NCI-H2081 treated with DMSO at 0.1 percent for 48 hours (cell line): ENCODE measurements at regions not wholly inside any gene's neighbourhood (a gene's known extent, or its start where the extent isn't known, plus 50 kb on each side); places are given as distances from the start of the nearest gene placed in this dataset.
"Not testable (repeated sequence)": the region's sequence is repeated elsewhere in the genome, so short reads cannot be mapped to it uniquely, and the experiment has no call there.

Experiments
- DNase-seq: peaks from one replicate; lab custom pipeline; 2025; lab: John Stamatoyannopoulos, UW

DNA sequence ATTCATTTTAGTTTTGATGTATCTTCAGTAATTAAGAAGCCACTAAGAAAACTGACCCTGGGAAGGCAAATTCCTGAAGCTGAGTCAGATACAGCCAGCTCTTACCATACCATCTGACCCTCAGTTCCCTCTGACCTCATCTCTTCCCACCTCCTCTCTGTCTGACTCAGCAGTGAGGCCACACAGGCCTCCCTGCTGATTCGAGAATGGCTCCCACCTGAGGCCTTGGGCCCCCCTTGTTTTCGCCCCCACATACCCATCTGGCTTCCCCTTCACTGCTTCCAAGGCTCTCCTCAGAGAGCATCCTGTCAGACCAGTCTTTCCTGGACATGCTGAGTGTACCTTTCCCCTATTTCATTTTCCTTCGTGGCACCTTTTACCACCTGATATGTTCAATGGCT is 71.0 kb upstream of the CYP1B1 start:
- no peak for DNase-seq

DNA sequence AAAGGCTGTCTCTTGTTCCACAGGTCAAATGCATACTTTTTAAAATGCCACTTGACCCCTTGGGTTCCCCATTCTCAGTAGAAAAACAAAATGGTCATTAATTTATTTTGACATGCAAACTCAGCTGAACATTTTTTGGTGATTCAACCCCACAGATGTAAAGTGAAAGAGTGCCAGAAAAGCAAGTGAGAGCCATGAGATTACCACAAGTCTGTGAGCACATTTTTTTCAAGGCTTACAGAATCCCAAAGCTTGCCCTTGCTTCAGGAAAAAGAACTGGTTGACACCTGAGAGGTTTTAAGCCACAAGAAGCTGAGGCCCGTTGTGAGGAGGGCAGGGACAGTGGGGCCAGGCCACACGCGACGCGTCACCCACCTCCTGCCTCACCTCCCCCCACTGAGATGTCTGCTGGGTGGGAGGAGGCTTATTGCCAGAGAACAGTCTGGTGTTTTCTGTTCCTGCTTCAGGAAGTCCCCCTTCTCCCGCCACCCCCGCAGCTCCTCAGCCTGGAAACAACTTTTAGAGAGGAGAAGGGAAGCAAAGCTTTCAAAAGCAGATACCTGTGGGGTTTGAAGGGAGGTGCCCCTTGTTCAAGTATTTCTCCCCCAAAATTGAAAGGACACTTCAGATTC is 70.4 kb upstream of the CYP1B1 start:
- no peak for DNase-seq

DNA sequence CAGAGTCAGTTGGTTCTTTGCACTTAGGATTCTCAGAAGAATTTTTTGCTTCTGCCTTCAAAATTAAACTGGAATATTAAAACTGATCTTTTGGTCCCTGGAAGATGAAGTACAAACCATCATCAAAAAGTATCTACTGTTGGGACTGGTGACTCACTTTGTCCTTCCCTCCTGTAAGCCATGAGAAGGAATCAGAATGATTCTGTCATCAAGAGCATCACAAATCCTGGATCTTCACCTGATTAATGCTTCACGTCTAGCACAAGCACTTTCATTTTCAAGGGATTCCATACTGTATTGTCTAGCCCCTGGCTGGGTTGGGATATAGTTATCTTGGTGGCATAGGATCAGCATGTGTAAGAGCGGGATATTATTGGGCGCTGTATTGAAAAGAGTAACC is 69.3 kb upstream of the CYP1B1 start:
- DNase-seq = no peak

DNA sequence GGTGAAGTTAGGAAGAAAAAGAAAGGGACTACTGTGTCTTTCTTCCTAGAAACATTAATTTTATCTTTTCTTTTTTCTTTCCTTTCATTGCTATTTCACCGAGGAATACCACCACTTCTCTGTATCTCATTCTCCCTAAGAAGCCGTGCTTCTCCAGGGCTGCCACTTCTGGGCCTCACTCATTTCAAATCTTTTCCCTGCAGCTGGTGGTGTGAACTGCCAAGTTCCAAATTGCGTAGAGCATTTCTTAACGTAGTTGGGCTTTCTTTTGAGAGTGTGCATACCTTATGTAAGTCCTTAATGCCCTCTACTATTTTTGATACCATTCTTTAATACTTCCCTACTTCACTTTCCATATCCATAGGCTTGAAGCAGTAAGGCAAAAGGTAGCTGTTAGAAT is 66.7 kb upstream of the CYP1B1 start:
- DNase-seq = no peak

DNA sequence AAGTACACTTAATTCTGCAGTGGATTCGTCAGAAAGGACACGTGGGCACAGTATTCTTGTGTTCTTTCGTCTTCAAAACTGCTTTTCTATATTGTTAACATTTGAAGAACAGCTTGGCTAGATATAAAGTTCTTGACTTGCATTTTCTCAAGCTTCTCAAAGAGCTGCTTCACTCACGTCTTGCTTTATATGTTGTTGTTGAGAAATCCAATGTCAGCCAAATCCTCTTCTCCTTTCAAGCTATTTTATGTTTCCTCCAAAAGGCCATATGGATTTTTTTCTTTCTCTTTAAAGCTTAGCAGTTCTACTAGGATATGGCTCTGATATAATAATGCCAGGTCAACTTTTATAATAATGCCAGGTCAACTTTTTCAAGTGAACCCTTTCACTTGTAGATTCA is 65.5 kb upstream of the CYP1B1 start:
- DNase-seq = no peak

DNA sequence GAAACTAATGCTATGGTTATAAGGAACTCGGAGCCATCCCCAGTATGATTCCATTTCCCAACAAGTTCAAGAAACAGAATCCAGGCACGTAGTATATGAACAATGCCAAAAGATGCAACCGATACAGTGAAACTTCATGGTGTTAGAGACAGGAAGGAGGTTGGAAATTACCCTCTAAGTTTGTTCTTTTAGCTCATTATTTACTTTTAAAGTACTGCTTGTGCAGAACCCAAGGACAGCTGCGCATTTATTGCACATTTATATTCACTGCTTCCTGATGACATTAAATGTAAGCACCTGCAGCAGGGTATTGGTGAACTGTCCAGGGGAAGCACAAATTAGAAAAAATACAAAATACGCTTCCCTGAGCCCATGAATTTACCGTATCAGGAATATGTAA is 63.0 kb upstream of the CYP1B1 start:
- DNase-seq = no peak

DNA sequence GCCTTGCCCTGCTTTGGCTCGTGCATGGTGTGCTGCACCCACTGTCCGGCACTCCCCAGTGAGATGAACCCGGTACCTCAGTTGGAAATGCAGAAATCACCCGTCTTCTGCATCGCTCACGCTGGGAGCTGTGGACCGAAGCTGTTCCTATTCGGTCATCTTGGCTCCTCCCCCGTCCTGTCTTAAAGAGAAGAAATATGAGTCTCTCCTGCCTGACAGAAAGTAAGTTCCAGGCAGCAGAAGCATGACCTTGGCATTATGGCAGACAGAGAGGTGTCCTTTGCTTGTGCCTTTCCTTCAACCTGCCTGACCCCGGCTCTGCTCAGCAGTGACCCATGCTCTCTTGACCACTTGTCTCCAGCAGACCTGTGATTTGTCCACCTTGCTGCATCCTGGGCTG is 62.5 kb upstream of the CYP1B1 start:
- DNase-seq = no peak

DNA sequence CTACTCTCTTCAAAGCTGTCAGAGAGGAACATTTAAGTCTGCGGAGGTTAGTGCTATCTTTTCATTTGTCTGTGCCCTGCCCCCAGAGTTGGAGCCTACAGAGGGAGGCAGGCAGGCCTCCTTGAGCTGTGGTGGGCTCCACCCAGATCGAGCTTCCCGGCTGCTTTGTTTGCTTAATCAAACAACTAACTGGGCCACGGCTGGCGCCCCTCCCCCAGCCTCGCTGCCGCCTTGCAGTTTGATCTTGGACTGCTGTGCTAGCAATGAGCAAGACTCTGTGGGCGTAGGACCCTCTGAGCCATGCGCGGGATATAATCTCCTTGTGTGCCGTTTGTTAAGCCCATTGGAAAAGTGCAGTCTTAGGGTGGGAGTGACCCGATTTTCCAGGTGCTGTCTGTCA is 62.0 kb upstream of the CYP1B1 start:
- not testable (repeated sequence) for DNase-seq

DNA sequence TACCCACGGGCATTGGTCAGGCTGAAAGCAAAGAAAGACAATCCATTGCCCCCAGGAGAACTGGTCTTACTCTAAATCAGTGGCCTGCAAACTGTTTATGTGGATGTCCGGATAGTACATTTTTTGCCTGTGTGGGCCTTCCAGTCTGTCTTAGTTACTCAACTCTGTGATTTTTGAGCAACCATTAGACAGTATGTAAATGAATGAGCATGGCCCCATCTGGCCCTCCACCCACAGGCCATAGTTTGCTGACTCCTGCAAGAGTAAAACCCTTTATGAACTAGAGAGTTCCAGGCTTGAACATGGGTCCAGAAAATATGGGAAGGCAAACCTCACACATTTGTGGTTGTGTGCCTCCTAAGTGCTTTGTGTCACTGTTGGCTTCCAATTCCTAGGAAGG is 55.7 kb upstream of the CYP1B1 start:
- DNase-seq = no peak

DNA sequence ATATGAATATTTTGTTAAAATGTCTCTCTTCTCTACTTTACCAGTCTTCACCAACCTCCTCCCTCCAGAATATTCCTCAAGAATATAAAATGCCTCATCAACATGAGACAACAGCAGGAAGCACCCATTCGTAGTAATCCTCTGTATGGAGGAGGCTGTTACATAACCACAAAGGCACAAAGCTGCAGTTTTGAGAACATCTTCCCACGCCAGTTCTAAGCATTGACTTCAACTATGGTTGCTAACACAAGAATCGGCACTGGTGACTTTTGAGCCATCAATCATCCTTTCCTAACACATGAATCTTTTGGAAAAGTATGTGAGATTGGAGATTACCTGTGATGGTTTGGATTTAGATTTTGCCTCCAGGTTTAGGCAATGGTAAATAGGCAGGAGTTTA is 54.9 kb upstream of the CYP1B1 start:
- DNase-seq = no peak

DNA sequence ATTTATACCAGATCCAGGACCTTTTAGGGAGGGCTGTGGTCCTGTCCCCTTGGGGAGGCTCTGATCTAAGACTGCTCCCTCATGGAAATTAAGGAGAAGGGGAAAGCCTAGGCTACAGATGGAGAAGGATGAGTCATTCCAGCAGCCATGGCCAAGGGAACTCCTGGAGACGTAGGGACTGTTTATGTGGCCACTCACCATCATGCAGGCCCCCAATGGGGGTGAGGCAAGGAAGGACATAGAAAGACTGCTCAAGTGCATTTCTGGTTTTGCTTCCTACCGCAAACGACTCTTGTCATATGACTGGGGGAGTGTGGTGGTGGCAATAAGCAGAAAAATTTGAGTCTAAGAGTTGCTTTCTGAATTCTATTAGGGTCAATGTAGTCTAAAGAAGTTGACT is 54.0 kb upstream of the CYP1B1 start:
- DNase-seq = no peak

DNA sequence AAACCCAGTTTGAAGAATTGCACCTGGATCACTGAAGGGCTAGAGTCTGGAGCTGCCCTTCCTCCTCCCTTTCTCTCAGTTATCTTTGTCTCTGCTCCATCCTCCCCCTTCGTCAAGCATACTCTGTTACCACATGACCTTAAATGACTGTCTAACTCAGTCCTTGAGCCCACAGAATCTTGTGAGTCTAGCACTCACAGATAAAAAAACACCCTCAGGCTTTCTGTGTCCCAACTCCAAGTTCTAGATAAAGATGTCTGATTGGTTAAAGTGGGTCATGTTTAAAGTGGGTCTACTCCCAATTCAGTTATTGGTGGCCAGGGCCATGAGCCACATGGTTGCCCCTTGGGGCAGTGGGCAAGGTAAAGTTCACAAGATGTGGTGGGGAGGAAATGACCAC is 53.5 kb upstream of the CYP1B1 start:
- DNase-seq = no peak

DNA sequence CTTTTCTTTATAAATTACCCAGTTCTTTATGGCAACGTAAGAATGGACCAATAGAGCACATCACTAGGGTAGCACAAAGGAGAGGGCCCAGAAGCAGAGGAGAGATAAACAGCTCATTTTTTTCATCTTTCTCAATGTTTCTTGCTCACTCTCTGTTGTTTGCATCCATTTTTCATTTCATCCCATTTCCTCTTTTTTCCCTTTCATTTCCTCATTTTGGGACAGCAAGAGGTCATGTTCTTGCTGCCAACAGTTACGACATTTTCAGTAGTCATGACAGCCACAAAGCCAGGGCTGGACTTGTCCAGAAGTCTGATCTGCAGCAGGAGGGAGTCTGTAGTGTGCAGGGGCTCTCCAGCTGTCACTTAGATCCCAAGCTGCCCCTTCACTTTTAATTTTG is 52.7 kb upstream of the CYP1B1 start:
- no peak for DNase-seq

DNA sequence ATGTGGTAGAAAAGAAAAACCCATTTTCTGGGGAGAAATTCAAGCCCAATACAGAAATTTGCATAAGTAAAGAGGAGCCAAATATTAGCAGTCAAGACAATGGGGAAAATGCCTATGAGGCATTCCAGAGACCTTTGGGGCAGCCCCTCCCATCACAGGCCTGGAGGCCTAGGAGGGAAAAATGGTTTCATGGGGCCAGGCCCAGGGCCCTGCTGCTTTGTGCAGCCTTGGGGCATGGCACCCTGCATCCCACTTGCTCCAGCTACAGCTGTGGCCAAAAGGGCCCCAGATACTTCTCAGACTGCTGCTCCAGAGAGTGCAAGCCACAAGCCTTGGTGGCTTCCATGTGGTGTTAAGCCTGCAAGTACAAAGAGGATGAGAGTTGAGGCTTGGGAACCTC is 51.3 kb upstream of the CYP1B1 start:
- DNase-seq = no peak

DNA sequence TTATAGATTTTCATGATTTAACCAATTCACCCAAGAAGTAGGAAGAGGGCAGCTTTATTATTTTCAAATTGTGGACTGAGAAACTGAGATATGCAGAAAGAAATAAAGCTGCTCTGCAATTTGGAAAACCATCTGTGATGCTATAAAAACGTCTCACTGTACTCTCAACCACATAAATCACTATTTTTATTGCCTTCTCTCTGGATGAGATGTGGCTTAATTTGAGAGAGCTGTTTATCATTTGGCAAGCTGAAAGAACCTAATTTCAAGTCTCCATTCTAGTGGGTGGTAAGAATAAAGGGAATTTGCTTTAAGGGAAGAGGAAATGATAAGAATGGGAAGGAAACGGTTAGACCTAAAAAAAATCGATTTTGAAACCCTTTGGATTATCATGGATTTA is 49.9 kb upstream of the CYP1B1 start:
- peak; percentile 7 for DNase-seq
